ENCODE measurements at regions not wholly inside any gene's neighbourhood (a gene's known extent, or its start where the extent isn't known, plus 50 kb on each side); places are given as distances from the start of the nearest gene placed in this dataset.
"Not testable (repeated sequence)": the region's sequence is repeated elsewhere in the genome, so short reads cannot be mapped to it uniquely, and the experiment has no call there.

DNA sequence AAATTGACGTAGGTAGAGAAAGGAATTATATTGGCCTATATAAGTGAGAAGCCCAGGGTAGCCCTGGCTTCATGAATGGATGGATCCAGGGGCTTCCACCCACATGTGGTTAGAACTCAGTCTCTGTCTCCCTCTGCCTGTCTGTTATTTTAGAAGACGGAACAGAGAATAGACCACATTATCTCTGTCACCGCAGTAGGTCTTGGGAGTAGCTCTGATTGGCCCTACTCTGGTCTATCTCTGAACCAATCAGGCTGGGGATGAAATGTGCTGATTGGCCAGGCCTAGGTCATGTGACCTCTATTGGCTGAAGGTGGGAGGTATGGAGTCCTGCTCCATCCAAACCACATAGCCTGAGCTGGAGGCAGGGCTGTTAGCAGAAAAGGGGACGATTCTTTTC lies 143.0 kb upstream of the PRR23C start:
- no peak overlapping the region for H3K27ac ChIP-seq
- intact Hi-C loops (cut with DNase I): no loop called here
- H3K4me1 ChIP-seq: no peaks in the 10 kb centered on the region
- no peak for DNase-seq
- no peaks in the 10 kb centered on the region for H3K36me3 ChIP-seq
- 75 to 84% methylated on average over 4 of the region's 4 CpGs for WGBS, 2 donors
- H3K4me3 ChIP-seq: no peak overlapping the region
- TF ChIP-seq, protein P1, sequence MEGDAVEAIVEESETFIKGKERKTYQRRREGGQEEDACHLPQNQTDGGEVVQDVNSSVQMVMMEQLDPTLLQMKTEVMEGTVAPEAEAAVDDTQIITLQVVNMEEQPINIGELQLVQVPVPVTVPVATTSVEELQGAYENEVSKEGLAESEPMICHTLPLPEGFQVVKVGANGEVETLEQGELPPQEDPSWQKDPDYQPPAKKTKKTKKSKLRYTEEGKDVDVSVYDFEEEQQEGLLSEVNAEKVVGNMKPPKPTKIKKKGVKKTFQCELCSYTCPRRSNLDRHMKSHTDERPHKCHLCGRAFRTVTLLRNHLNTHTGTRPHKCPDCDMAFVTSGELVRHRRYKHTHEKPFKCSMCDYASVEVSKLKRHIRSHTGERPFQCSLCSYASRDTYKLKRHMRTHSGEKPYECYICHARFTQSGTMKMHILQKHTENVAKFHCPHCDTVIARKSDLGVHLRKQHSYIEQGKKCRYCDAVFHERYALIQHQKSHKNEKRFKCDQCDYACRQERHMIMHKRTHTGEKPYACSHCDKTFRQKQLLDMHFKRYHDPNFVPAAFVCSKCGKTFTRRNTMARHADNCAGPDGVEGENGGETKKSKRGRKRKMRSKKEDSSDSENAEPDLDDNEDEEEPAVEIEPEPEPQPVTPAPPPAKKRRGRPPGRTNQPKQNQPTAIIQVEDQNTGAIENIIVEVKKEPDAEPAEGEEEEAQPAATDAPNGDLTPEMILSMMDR (IDR thresholded peaks at IDR 0.05): no peak
- TF ChIP-seq EP300 (IDR thresholded peaks at IDR 0.05): no peak
- TF ChIP-seq POLR2AphosphoS5 (IDR thresholded peaks at IDR 0.05): no peak
- no peak for TF ChIP-seq POLR2A (IDR thresholded peaks at IDR 0.05)
- H3K9me3 ChIP-seq: no peaks in the 10 kb centered on the region
- H3K27me3 ChIP-seq: no peaks in the 10 kb centered on the region

DNA sequence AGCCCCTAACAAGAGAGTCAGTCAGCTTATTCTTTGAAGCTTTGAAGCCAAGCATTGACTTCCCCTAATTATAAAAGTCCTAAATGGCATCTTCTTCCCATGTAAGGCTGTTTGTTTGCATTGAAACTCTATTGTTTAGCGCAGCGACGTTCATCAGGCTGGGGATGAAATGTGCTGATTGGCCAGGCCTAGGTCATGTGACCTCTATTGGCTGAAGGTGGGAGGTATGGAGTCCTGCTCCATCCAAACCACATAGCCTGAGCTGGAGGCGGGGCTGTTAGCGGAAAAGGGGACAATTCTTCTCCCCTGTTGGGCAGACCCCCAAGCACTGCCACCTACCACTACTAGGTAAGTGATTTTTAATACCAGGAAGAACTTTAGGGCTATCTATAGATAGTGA lies 145.3 kb upstream of the PRR23C start:
- H3K27me3 ChIP-seq: no peaks in the 10 kb centered on the region
- DNase-seq: no peak
- no peaks in the 10 kb centered on the region for H3K4me1 ChIP-seq
- intact Hi-C loops (cut with DNase I): no loop called here
- H3K27ac ChIP-seq: no peak overlapping the region
- H3K4me3 ChIP-seq: no peak overlapping the region
- TF ChIP-seq POLR2AphosphoS5 (IDR thresholded peaks at IDR 0.05): no peak
- no peaks in the 10 kb centered on the region for H3K36me3 ChIP-seq
- H3K9me3 ChIP-seq: no peaks in the 10 kb centered on the region
- WGBS, 2 donors: 95 to 98% methylated on average over 5 of the region's 5 CpGs

DNA sequence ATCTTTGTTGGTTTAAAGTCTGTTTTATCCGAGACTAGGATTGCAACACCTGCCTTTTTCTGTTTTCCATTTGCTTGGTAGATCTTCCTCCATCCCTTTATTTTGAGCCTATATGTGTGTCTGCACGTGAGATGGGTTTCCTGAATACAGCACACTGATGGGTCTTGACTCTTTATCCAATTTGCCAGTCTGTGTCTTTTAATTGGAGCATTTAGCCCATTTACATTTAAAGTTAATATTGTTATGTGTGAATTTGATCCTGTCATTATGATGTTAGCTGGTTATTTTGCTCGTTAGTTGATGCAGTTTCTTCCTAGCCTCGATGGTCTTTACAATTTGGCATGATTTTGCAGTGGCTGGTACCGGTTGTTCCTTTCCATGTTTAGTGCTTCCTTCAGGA lies 149.4 kb upstream of the MRPS22 start:
- H3K27me3 ChIP-seq; H3K4me3 ChIP-seq; DNase-seq; H3K9me3 ChIP-seq; intact Hi-C loops (cut with DNase I); H3K36me3 ChIP-seq; H3K27ac ChIP-seq; H3K4me1 ChIP-seq: not testable (repeated sequence)
- WGBS, 2 donors: 78 to 83% methylated on average over 2 of the region's 5 CpGs

DNA sequence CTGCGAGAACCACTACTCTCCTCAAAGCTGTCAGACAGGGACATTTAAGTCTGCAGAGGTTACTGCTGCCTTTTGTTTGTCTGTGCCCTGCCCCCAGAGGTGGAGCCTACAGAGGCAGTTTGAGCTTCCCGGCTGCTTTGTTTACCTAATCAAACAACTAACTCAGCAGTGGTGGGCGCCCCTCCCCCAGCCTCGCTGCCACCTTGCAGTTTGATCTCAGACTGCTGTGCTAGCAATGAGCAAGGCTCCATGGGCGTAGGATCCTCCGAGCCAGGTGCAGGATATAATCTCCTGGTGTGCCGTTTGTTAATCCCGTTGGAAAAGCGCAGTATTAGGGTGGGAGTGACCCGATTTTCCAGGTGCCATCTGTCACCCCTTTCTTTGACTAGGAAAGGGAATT lies 147.7 kb upstream of the MRPS22 start:
- WGBS, 2 donors: 79 to 88% methylated on average over 10 of the region's 10 CpGs
- H3K4me1 ChIP-seq; intact Hi-C loops (cut with DNase I); H3K4me3 ChIP-seq; H3K36me3 ChIP-seq; H3K27ac ChIP-seq; H3K9me3 ChIP-seq; DNase-seq; H3K27me3 ChIP-seq: not testable (repeated sequence)

DNA sequence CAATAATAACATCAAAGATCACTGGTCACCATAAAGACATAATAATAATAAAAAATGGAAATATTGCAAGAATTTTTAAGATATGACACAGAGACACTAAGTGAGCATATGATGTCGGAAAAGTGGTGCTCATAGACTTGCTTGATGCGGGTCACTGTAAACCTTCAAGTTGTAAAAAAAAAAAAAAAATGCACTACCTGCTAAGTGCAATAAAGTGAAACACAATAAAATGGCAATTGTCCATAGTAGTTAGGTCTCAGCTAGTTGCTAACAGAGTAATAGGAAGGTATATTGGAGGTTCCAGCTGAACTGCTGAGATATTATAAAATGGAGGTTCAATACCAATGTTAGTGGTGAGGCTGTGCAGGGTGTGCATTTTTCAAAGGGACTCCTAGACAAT lies 146.6 kb upstream of the MRPS22 start:
- TF ChIP-seq EP300 (IDR thresholded peaks at IDR 0.05): no peak
- no peak for TF ChIP-seq POLR2A (IDR thresholded peaks at IDR 0.05)
- peaks cover 0 to 4% (median 0%) of the 10 kb centered on the region in 4 donors for H3K9me3 ChIP-seq
- no peaks in the 10 kb centered on the region for H3K36me3 ChIP-seq
- H3K4me1 ChIP-seq: no peaks in the 10 kb centered on the region
- no peak for DNase-seq
- H3K27me3 ChIP-seq: no peaks in the 10 kb centered on the region
- intact Hi-C loops (cut with DNase I): no loop called here
- H3K4me3 ChIP-seq: no peak overlapping the region
- WGBS, 2 donors: 19 to 75% methylated on average over 2 of the region's 2 CpGs
- H3K27ac ChIP-seq: no peak overlapping the region

DNA sequence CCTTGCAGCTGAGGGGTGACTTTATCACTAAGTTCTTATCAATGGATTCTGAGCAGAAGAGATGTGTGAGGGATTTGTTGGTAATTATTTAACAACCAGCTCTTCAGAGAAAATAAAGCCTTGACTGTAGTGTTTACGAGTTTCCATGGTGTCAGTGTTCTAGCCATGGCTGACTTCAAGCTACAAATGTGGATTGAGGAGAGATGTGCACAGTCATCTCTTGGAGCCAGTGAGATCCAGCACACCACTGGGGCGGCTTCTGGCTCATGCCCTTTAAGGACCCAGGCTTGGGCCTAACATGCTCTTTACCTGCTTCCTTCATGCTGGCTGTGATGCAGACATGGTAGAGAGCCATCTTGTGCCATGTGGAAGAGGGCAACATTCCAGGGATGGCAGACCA lies 145.6 kb upstream of the MRPS22 start:
- Histone ChIP-seq H3K4me1 (no peaks in the 10 kb centered on the region), H3K9me3 (peaks cover 0 to 4% (median 0%) of the 10 kb centered on the region in 4 donors), H3K27ac (no peak overlapping the region), H3K36me3 (no peaks in the 10 kb centered on the region), H3K27me3 (no peaks in the 10 kb centered on the region), H3K4me3 (no peak overlapping the region)
- no peak for DNase-seq
- WGBS, 2 donors: 90% methylated on average over 2 of the region's 2 CpGs
- no peak for TF ChIP-seq POLR2AphosphoS5 (IDR thresholded peaks at IDR 0.05)
- TF ChIP-seq, protein P1 (IDR thresholded peaks at IDR 0.05): no peak
- no peak for TF ChIP-seq POLR2A (IDR thresholded peaks at IDR 0.05)
- no peak for TF ChIP-seq EP300 (IDR thresholded peaks at IDR 0.05)
- intact Hi-C loops (cut with DNase I): no loop called here

DNA sequence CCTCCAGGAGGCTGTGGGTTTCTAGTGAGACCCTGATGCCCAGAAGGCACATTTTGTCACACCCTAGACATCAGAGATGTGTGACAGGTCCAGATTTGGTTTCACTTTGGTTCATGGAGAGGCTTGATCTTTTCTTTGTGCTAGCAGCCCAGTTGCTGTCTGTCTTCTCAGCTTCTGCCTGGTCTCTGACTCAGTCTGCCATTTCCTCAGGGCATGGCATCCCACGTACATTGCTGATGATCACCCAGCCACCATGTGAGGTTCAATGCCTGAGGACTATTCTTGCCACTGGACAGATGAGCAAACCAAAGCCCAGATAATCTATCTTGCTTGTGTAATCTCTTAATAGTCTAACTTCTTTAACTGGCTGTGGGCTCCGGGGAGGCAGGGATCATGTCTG lies 144.9 kb upstream of the MRPS22 start:
- Histone ChIP-seq H3K4me1 (no peaks in the 10 kb centered on the region), H3K36me3 (no peaks in the 10 kb centered on the region), H3K27ac (no peak overlapping the region), H3K27me3 (no peaks in the 10 kb centered on the region), H3K9me3 (peaks cover 0 to 4% (median 0%) of the 10 kb centered on the region in 4 donors), H3K4me3 (no peak overlapping the region)
- no peak for DNase-seq
- TF ChIP-seq POLR2A (IDR thresholded peaks at IDR 0.05): no peak
- no peak for TF ChIP-seq EP300 (IDR thresholded peaks at IDR 0.05)
- TF ChIP-seq, protein P1 (IDR thresholded peaks at IDR 0.05): no peak
- TF ChIP-seq POLR2AphosphoS5 (IDR thresholded peaks at IDR 0.05): no peak
- intact Hi-C loops (cut with DNase I): no loop called here
- 82 to 95% methylated on average over 2 of the region's 2 CpGs for WGBS, 2 donors

All from sigmoid colon (tissue), 6 donors.